ENCODE measurements at regions not wholly inside any gene's neighbourhood (a gene's known extent, or its start where the extent isn't known, plus 50 kb on each side); places are given as distances from the start of the nearest gene placed in this dataset.
"Not testable (repeated sequence)": the region's sequence is repeated elsewhere in the genome, so short reads cannot be mapped to it uniquely, and the experiment has no call there.

DNA sequence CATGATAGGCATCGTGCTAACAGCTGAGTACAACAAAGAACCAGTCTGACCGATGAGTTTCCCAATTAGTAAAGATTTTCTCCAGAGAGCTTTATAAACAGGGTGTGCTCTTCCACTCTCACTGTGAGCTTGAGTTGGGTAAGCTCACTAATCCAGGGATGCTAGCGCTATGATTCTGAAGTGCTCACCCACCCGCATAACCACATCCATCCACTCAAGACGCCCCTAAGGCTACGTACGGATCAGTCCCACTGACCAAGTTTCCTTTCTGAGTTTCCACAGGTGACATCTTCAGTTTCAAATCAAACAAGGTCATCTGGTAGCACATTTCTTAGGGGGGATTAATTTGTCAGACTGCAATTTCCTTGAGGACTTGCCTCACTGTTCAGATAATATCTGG lies 141.1 kb upstream of the ABI3BP start:
- no peak for DNase-seq

DNA sequence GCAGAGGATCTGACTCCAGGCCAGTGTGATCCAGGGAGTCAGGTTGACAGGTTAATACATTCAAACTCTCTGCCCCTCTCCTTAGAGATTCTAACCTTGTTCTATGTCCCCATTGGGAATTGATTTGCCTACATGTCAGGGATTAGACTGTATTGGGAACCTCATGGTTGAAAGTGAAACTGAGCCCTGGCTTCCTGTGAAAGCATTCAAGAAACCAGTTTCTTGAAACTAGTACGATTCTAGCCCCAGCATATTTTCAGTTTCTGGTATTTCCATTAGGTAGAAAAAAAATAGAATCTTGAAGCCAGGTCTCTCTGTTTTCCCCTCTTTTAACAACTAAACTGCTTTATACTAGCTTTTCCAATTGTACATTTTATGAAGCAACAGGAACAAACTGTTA lies 140.4 kb upstream of the ABI3BP start:
- no peak for DNase-seq

DNA sequence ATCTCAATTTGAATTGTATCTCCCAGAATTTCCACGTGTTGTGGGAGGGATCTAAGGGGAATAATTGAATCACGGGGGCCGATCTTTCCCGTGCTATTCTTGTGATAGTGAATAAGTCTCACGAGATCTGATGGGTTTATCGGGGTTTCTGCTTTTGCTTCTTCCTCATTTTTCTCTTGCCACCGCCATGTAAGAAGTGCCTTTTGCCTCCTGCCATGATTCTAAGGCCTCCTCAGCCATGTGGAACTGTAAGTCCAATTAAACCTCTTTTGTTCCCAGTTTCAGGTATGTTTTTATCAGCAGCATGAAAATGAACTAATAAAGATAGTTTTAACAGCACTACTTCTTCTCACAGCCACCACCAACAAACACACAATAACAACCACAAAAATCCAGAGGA lies 140.0 kb upstream of the ABI3BP start:
- not testable (repeated sequence) for DNase-seq

DNA sequence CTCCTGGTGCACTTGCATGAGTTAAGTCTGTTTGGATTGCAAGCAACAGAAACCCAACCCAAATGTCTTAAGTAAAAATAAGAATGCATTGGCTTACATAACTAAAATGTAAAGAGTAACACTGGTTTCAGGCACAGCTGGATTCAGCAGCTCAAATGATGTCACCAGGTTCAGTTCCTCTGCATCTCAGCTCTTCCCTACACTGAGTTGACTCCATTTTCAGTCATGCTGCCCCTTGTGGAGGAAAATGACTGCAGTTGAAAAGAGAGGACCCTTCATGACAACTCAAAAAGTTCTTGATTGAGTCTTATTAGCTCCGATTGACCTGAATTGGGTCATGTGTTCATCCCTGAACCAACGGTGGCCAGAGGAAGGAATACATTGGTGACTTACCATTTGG lies 138.5 kb upstream of the ABI3BP start:
- no peak for DNase-seq

DNA sequence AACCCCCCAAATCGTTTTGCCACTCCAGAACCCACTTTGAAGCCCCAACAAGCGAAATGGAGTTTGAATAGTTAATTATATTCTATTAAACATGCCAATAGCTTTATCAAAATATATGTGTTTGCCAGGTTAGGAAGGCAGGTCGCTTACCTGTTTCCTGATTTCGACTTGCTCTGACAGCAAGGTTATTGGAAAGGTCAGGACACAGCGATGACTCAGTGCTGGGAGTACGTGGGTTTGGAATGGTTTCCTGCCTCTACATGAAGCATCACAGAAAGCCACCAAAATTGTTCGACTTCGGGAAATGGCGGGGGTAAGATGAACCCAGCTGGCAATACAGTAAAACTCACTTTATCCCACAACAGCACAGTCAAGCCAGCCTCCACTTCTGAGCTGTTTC lies 135.6 kb upstream of the ABI3BP start:
- DNase-seq = no peak

GRCh38 chr3:101128001-101128400 lies 134.8 kb upstream of the ABI3BP start:
- DNase-seq = no peak

- no peak for DNase-seq
Observed at GRCh38 chr3:101124125-101124524, 130.9 kb upstream of the ABI3BP start.

GRCh38 chr3:101123081-101123480 lies 129.9 kb upstream of the ABI3BP start:
- no peak for DNase-seq

DNA sequence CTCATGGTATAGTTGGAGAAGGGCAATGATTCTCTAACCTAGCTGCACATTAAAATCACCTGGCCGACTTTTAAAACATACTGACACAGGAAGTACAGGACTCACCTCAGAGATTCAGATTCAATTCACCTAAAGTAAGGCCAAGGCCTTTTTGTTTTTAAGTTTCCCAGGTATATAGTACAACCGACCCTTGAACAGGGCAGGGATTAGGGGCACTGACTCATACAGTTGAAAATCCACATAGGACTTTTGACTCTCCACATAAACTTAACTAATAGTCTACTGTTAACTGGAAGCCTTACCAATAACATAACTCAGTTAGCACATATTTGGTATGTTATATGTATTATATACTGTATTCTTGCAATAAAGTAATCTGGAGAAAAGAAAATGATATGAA lies 129.5 kb upstream of the ABI3BP start:
- no peak for DNase-seq

DNA sequence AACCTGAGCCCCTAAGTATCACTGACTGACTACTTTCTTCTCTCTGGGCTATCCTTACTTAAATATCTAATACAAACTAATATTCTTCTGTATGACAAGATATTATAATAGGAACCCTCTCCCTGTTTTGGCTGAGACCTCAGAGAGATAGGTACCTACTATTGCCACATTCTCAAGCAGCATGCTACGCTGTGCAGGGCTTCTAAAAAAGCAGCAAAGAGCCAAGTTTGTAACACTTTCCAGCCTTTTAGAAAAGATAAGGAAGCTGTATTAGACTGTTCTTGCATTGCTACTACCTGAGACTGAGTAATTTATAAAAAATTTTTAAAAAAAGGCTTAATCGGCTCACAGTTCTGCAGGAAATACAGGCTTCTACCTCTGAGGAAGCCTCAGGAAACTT lies 126.8 kb upstream of the ABI3BP start:
- no peak for DNase-seq

DNA sequence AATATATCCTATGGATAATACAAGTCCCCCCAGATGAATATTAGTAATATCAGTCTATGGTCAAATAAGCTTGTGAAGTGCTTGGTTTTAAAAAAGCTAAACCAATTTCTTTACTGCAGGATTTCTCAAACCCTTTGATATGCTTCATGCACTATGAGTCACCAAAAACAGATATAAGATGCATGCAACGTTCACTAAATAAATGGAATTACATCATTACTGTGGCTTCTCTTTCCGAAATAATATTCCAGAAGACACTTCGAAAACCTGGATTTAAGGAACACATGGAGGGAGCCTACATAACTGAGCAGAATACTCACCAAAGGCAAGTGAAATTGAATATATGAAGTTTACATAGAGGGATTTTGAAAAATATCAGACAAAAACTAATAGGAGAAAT lies 126.3 kb upstream of the ABI3BP start:
- no peak for DNase-seq

- DNase-seq = no peak
Observed at GRCh38 chr3:101117980-101118379, 124.8 kb upstream of the ABI3BP start.

GRCh38 chr3:101117465-101117864 lies 124.2 kb upstream of the ABI3BP start:
- DNase-seq = no peak

DNA sequence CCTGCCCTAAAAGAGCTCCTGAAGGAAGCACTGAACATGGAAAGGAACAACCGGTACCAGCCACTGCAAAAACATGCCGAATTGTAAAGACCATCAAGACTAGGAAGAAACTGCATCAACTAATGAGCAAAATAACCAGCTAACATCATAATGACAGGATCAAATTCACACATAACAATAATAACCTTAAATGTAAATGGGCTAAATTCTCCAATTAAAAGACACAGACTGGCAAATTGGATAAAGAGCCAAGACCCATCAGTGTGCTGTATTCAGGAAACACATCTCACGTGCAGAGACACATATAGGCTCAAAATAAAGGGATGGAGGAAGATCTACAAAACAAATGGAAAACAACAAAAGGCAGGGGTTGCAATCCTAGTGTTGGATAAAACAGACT lies 117.1 kb upstream of the ABI3BP start:
- DNase-seq = not testable (repeated sequence)

GRCh38 chr3:101104321-101104720 lies 111.1 kb upstream of the ABI3BP start:
- DNase-seq = no peak

DNA sequence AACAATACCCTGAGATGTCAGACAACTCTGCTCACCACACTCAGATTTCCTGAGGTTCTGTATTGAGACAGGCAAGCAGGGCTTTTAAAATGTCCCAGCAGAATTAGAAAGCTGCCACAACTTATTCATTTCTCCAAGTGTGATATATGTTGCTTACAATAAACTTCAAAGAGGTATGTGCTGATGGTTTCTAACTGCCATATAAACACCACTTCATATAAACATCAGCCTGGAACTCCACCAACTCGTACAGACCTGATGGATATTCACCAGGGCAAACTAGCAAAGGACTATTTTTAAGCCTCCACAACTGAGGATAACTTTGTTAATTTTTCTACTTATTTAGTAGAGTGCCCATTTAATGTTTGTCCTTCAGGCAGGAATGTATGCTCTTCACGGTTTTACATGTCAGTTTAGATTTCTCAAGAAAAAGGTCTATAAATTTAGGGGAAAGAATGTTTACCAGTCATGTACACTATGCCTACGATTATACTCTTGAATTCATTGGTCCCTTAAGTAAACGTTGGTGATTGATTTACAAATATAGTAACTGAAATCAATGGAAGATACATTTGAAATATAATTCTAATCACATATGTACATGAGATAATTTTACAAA lies 109.6 kb upstream of the ABI3BP start:
- no peak for DNase-seq

GRCh38 chr3:101100361-101101009 lies 107.3 kb upstream of the ABI3BP start:
- DNase-seq = no peak

DNA sequence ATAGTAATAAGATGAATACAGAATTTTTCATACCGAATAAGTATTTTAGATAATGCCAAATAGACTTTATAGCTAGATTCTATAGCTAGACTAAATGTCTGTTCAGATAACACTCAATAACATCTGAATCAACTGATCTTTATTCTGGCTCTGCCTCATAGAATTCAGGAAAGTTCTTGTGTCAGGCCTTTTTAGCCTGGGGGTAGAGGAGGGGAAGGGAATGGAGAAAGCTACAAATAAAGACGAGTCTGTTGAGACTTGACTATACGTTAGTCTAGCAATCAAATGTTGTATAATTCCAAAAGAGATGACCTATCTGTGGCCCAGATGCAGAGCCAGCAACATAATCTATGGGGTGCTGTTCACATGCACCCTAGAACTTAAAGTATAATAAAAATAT lies 106.6 kb upstream of the ABI3BP start:
- DNase-seq = no peak

DNA sequence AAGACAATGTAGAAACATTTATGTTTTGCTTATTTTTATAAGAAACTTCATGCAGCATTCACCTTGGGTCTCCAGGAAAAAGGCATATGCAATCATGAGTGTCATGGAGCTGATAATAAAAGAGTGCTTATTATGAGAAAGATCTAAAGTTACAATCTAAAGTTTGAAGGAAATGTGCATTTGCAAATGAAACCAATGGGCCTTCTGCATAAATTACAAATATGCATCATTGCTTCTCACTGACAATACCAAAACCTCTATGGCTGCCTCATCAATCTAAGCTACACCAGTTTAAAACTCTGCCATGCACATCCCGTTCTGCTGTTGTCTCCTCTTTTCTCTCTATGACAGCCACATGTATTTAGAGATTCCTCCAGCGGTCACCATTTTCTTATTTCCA lies 103.2 kb upstream of the ABI3BP start:
- no peak for DNase-seq

DNA sequence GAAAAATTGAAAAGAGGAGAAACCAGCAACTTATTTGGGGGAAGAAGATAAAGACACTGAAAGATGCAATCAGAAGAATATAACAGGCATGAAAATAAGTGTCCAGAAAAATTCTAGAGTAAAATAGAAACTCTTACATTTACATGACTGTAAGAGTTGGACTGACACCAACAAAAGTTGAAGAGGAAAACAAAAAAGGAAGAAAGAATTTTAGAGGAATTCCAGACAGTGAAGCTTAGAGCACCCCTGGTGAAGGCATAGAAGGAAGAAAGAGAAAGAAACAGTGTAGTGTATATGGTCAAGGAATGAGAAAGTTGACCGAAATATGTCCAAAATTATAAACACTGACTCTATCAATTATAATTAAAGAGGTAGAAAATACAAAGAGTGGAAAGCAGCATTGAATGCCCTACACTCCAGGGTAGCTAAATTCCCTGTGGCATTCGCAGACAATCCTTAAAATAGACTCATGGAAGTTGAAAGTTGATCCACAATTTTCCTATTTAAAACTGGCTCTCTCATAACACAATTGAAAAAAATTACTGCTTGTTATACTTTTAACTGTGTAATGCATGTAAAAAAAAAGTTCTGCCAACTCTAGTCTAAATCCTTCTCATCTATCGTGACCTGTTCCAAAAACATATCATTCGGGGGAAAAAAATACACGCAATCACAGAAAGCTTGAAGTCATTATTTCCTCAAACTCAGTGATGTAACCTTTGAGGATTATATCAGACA lies 102.6 kb upstream of the ABI3BP start:
- no peak for DNase-seq

GRCh38 chr3:101091489-101091888 lies 98.3 kb upstream of the ABI3BP start:
- no peak for DNase-seq

DNA sequence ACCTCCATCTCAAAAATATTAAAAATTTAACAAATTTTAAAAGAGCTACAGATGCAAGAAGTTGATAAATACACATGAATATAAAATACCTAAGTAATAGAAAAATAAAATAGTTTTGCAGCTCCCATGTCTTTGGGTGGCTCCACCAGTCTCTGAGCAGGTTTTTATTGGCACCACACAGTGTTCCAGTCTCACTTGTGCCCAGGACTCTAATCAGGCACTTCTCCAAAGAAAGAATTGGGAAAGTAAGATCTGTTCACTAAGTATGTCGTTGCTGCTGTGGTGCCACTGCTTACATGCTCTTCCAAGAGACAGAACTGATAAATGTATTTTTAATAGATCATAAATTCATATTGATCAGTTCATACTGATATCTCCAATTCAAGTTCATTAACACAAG lies 92.5 kb upstream of the ABI3BP start:
- DNase-seq = no peak

- DNase-seq = no peak
Observed at GRCh38 chr3:101084404-101084803, 91.2 kb upstream of the ABI3BP start.

DNA sequence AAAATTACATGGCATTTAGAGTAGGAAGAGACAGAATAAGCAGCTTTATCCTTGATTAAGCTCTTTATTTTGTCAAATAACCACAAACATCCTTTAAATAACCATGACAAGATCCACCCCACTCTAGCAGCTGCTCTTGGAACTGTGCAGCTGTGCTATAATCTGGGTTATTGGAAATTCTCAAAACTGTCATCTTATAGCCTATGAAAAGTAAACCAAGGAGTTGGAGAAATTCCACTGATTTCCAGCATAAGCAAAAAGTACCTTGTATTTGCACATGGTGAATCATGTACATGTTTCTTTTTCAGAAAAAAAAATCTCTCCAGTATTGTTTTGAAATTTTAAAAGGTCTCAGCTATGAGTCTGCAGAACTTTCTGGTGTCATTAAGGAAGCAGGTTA lies 88.8 kb upstream of the ABI3BP start:
- DNase-seq = no peak

- DNase-seq = no peak
Observed at GRCh38 chr3:101081446-101081845, 88.2 kb upstream of the ABI3BP start.
